GM19351 (cell line): ENCODE measurements at regions not wholly inside any gene's neighbourhood (a gene's known extent, or its start where the extent isn't known, plus 50 kb on each side); places are given as distances from the start of the nearest gene placed in this dataset.
"Not testable (repeated sequence)": the region's sequence is repeated elsewhere in the genome, so short reads cannot be mapped to it uniquely, and the experiment has no call there.

Source experiments
- ATAC-seq: cut with Tn5 transposase; IDR thresholded peaks from one replicate; pipeline ENCODE4 v1.9.1; 2021; ENCODE audit warnings: mild to moderate bottlenecking, moderate library complexity; ENCODE audit not compliant: unreplicated experiment

DNA sequence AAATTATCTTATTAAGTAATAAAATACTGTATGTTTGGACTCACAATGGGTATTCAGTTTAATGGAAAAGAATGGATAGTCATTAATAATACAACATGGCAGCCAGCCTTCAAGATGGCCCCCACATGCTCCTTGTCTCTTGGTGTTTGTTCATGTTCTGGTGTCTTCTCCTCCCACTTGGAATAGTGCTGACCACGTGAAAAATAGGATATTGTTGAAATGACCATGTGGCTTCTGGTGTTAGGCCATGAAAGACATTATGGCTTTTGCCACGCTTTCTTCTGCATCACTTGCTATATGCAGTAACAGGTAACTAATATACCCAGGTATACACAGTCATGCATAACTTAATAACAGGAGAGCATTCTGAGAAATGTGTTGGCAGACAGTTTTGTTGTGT, 341.0 kb downstream of the KCNJ2 start:
- ATAC-seq: no peak

DNA sequence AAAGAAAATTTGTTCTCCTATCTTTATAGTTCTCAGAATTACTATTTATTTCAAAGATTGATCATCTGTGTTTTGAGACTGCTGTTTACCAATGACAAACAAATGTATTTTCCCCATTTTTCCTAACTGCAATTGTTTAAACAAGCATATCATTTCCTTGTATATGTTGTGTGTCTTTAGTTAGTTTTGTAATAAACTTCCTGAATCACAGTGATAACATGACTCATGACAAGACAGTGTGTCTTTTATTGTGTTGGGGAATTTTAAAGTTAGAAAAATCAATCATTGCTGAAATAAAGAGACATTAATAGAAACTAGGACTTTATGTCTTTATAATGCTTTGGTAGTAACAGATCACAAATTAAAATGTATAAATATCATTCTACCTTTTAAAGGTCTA, 348.5 kb downstream of the KCNJ2 start:
- no peak for ATAC-seq

DNA sequence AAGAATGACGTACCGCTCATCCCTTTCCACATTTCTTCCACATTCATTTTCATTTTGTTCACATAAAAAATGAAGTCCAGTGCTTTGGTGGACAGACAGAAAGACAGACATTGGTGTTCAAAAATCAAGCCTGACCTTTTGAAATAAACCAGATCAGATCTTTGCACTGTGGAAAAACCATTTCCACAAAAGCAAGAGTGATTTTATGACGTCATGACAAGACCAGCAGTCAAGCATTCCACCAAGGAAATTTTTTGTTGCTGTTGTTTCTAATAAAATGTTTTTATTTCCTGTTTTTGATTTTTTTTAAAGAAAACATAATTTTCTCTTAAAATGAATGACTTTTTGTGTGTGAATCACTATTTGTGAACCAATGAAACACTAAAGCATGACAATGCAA, 350.0 kb downstream of the KCNJ2 start:
- no peak for ATAC-seq

DNA sequence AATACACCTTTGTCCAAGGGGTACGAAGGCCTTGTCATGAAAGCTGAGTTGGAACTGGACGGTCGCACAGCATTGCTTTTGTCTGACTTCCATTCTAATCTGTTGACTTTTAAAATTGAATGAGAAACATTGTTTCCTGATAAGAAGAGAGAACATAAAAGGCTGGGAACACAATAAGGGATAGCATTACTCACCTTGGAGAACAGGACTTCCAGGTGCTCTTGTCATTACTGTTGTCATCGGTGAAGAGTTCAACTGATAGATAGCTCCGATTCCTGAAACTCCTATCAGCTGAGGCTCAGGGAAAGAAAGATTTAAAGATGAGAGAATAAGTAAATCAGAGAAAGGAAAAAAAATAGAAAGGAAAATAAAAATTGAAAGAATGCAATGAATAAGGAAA, 351.1 kb downstream of the KCNJ2 start:
- no peak for ATAC-seq

DNA sequence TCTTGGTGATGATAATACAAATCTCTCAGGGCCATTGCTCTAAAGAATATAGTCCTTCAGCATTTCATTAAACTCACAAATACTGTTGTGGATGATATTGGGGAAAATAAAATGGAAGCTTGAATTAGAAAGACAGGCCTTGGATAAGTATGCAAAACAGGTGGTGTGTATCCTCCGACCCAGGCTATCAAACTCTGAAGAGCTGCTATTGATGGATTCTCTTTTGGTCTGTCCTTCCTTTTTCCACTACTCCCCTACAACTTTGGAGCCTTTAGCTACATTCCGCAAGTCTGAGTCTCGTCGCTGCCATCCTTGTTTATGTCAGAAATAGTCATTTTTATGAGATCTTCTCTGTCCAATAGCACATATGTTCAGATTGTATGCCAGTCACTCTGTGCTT, 351.6 kb downstream of the KCNJ2 start:
- ATAC-seq: no peak

DNA sequence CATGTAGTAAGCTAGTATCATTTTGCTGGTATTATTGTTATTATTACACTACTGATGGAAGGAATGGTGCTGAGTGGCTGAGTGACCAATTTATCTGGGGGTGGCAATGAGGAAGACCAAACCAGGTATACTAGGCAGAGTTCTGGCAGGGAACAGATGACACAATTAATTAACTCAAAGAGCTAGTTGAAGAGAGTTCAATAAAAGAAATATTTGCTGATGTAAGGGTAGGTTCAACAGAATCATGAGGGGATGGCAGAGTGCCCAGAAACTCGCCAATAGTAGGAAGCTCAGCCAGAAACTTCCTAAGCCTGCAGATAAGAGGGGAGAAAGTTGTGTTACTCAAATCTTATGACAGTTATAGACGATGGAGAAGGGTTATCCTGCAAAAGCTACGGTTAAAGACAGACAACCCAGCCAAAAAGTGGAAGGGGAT, 352.5 kb downstream of the KCNJ2 start:
- ATAC-seq: no peak

DNA sequence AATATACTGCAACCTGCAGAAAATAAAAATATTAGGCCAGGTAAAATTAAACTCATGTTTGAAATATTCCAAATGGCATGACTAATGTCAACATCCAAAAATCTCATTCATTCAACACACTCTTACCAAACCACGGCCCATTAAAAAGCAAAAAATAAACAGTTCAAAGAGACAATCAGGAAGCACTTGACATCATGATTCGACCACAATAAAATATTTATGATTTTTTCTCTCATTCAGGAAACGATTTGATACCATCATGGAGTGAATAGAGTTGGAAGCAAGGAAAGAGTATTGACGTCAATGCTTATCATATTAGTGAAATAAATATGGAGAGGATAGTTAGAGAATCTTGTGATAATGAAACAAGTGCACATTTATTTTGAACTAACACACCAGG, 354.1 kb downstream of the KCNJ2 start:
- ATAC-seq: no peak

DNA sequence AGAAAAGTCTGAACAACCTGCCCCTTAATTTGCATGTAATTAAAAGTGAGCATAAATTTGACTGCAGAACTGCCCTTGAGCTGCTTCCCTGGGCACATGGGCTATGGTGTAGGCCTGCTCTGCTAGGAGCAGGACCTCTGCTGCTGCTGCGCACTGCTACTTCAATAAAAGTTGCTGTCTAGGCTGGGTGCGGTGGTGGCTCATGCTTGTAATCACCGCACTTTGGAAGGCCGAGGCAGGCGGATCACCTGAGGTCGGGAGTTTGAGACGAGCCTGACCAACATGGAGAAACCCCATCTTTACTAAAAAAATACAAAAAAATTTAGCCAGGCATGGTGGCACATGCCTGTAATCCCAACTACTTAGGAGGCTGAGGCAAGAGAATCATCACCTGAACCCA, 355.7 kb downstream of the KCNJ2 start:
- not testable (repeated sequence) for ATAC-seq

DNA sequence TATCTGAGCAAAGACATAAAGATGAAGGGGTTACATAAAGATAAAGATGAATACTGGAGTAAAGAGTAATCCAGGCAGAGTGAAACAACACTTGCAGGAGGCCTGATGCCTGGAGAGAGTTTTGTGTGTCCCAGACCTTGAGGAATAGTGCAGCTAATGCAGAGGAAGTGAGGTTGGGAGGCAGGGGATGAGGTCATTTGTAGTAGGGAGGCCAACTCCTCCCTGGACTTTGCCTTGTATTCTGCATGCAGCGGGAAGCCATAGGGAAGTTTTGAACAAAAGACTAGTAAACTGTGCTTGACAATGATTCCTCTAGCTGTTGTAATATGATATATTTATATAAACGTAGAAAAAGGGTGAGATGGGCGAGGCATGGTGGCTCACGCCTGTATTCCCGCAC, 356.6 kb downstream of the KCNJ2 start:
- no peak for ATAC-seq

DNA sequence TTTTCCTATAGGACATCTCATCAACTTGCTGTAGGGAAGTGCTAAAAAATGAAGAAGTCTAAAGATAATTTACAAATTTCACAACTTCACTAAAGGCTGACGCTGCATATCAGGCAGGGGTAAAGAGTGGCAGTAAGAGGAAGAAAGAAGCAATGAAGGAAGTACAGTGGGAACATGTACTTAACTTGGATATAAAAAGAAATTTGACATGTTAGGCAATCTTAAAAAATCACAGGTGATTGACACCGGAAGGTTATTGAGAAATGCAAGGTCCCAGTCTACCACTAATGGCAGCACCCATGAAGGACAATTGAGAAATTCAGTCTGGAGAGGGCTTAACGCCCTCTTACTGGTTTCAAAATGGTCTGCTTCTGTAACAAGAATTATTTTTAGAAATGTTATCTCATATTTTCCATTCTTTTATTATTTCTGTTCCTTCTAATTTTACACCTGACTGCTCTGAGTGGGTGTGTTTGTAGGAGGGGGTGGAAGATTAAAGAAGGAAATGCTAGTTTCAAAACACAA, 358.1 kb downstream of the KCNJ2 start:
- peak; percentile 68 for ATAC-seq

DNA sequence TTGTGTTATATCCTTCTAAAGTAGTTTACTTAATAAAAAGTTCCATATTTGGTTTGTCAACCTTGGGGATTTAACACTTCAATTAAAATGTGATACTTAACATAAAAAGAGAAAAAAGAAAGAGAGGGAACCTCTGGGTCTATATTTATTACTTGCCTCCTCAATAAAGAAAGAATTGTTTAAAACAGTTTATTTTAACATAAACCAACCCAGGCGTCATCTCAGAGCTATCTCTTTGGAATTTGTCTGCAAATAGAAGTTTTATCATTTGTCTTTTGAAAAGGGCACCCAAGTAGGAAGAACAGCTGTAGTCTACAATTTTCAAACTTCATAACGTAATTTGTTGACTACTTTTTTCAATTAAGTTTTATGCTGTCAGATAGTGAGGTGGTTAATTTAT, 364.1 kb downstream of the KCNJ2 start:
- ATAC-seq: no peak

DNA sequence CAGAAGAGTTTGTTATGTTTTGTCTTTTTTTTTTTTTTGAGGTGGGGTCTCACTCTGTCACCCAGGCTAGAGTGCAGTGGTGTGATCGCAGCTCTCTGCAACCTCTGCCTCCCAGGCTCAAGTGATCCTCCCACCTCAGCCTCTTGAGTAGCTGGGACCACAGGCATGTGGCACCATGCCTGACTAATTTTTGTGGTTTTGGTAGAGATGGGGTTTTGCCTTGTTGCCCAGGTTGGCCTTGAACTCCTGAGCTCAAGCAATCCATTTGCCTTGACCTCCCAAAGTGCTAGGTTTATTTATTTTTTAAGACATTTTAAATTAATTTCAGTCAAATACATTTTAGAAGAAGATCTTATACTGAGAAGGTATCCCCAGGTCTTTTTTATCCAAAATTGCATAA, 366.7 kb downstream of the KCNJ2 start:
- ATAC-seq: no peak

DNA sequence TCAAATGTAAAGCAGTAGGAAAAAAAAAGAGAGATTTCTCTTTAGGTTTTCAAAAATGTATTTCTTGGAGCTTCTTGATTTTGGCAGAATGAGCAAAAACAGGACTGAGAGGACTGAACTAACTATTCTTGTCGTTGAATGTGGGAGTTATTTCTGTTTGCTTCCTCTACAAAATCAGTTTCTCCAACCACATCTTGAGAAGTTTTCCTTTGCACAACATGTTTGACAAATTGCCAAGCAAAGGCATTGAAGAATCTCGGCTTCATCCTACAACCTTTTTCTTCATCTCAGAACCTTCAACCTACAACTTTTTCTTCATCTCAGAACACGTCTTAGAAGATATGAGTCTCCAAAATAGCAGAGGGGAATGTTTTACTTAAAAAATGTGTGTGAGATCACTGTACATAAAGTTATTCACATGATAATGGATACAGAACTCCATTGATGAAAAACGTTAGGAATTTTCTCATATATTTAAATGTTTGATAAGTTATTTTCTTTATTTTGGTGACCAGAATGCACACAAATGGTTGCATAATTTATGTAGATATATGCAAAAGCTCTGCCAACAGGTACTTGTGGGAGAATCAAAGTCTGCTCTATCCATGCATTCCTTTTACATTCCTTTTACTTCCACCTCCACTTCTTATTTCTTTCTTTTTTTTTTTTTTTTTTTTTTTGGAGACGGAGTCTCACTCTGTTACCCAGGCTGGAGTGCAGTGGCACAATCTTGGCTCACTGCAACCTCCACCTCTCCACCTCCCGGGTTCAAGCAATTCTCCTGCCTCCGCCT, 370.0 kb downstream of the KCNJ2 start:
- no peak for ATAC-seq

DNA sequence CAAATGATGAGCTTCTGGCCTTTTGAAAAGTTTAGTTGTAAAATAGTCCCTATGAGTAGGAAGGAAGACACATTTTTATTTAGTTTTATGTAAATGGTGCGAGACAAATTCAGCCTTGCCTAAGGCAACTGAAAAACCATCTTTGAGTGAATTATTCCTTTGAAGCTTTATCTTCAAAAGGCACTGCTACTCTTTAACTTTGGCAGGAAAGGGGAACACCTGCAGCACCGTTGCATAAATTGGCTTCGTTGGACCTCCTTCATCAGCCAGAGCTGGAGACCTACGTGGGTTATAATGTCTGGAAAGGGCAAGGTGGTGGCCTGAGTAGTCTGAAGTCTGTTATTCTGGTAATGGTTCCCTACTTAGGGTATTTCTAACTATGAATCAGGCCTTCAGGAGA, 373.5 kb downstream of the KCNJ2 start:
- no peak for ATAC-seq

DNA sequence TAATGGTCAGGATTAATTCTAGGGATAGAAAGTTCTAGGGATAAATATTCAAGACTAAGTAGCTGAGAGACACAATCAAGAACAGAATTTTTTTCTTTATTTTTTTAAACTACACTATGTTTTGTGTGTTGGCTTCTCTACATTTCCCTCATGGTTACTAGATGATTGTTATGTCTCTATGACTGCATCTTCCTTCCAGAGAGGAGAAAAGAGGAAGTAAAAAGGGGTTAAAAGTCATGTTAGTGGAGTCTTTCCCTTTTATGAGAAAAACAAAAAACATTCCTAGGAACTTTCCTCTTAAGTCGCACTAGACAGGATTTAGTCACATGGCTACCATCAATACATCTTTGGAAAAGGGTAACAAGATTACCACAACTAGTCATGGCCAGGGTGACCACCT, 375.0 kb downstream of the KCNJ2 start:
- no peak for ATAC-seq

DNA sequence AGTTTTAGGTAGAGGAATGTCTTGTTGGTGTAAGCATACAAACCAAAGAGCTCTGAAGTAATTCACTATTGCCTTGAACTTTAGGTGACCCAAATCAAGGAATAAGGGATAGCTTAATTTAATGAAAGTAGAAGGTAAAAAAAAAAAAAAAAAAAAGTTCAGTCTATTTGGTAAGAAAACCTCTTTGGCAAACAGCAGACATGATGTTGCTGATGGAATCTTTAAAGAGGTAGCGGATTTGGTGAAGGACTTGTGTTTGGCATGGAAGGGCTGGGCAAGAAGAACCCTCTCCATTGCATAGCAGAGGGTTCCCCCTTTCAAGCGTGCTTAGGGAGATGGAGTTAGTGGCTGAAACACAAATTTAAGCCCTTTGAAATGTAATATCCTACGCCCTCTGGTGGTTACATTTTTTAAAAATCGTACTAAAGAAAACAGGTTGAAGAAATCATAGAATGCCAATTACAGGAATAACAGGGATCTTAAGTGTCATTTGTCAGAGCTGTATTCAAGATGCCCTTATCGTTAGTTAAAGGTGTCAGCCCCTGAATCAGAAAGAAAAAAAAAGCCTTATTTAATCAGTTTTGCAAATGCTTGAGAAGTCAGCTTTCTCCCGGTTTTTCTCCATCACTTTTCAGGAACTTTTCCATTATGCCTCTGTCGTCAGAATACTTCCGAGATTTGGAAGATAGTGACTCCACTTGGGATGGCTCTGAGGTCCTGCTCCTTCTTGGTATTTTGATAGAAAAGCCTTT, 383.1 kb downstream of the KCNJ2 start:
- no peak for ATAC-seq

DNA sequence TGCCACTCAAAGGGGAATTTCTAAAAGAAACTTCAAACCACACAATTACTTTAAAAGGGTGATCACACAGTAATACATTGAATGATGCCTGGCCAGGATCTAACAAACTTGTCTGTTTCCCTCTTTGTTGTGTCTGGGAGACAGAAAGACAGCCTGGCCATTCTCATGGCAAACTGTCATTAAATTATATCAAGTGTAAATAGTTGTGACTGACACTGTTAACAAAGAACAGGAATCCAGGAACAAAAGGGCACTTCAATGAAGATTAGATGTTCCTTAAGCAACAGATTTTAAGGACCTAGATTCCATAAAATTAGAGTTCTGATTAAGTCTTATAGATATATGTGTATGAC, 383.6 kb downstream of the KCNJ2 start:
- ATAC-seq: no peak

DNA sequence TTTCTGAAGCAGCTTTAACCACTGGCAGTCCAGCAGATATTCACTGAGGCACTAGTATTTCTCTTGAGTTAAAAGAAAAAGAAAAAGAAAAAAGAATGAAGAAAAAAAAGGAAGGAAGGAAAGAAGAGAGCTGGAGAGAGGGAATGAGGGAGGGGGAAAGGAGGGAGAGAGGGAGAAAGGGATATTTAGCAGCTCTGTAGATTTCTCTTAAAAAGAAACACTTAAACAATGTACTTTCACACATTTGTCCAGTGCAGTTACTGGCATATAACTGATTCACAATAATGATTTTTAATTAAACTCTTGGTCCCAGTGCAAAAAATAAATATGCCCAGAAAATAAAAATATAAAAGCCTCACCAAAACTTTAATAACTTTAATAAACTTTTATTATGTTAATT, 386.4 kb downstream of the KCNJ2 start:
- ATAC-seq: no peak

DNA sequence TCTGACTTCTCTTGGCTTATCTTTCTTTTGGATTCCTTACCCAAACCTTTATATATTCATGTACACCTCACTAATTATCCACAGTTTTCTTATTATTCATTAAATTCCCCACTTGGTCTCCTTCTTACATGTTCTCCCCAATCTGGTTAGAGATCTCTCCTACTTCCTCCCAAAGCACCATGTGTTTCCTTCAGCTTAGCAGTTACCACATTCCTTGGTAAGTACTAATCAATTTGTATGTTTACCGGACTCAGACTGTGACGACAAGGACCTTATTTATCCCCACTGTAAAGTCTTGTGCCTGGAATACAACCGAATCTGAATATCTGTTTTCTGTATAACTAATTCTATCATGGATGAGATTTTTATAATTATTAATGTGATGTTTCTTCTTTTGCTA, 389.5 kb downstream of the KCNJ2 start:
- no peak for ATAC-seq

DNA sequence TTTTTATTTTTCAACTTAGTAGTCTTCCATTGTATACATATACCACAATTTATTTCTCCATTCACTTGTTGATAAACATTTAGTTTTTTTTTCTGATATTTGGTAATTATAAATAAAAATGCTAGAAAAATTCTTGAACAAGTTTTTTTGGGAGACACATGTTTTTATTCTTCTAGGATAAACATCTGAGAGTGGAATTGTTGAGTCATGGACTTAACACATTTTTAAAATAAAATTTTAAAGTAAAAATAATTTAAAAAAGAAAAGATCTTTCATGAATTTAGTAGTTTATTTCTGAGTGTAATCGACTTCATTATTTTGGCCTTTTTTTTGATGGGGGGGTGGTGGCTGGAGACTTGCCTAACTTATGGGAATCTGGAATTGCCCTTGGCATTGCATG, 391.1 kb downstream of the KCNJ2 start:
- no peak for ATAC-seq

DNA sequence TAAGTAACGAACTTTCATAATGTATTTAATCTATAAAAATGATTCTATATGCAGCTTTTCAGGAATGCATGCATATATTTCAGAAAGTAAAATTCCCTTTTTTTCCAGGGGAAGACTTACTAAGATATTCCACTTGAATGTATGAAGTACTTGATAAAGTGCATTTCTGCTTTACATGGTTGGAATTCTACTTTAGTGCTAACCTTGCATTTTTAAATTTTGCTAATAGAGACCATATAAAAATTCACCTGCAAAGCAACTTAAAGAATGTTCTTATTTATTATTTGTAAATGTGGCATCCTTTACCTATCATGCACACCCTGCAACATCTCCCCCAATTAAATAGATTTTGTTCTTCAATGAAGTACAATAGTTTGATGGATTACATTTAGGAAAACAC, 392.8 kb downstream of the KCNJ2 start:
- ATAC-seq: no peak

DNA sequence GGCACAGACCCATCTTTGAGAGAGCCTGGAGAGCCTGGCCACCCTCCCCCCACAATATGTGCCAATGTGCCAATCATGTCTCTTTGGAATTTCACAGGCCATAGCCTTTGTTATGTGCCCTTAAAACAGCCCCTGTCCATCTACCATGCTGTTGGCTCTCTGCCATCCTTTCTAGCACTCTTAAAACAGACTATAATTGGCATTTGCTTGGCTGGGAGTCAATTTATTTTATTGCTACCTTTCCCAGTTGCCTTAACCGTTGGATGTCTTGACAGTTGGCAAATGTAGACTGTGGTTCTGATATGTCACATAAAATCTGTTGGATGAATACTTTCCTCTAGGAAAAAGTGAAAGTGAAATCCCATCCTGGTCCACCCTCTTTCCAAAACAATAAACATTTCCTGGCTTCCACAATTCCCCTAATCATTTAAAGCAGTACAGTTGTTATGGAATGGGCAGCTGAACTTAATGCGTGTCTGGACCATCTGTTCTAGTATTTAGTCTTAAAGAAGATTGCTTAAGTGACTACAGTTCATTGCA, 394.0 kb downstream of the KCNJ2 start:
- ATAC-seq: no peak
